Myocyte (in vitro differentiated cells): ENCODE measurements at regions not wholly inside any gene's neighbourhood (a gene's known extent, or its start where the extent isn't known, plus 50 kb on each side); places are given as distances from the start of the nearest gene placed in this dataset.

Experiments used
- DNase-seq: peaks from one replicate; pipeline ENCODE4 v3.0.0-alpha.2; 2012; ENCODE audit warnings: low read depth

DNA sequence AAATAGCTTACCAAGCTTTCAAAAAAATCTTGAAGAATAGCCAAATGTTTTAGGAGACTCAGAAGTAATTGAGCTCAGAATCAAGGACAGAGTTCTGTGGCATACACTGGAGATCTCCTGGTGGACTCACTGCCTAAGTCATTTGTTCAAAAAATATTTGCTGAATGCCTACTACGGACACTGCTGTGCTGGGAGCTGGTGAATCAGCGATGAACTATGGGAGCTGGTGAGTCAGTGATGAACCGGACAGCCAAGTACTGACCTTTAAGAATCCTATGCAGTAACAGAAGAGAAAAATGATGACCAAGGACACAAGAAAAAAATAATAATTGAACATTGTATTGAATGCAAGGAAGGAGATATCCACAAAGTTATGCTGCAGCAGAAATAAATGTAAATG is 717.9 kb upstream of the CXADR start:
- peak; percentile 79 for DNase-seq

DNA sequence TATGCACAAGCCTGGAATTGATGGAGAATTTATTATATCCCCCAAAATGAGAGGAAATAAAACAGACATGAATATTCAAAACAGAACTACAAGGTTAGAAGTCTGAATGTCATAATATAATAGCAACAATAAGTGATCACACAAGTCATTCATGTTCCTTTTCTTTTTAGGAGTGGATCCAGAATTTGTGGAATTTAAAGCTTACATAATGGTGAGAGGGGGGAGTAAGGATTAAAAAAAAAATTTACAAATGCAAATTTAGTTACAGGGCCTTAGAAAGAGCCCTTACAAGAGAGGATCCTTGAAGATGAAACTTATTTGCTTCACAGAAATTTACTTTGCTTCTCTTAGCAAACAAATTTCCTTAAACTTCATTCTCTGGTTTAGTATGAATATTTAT is 716.1 kb upstream of the CXADR start:
- DNase-seq: no peak

DNA sequence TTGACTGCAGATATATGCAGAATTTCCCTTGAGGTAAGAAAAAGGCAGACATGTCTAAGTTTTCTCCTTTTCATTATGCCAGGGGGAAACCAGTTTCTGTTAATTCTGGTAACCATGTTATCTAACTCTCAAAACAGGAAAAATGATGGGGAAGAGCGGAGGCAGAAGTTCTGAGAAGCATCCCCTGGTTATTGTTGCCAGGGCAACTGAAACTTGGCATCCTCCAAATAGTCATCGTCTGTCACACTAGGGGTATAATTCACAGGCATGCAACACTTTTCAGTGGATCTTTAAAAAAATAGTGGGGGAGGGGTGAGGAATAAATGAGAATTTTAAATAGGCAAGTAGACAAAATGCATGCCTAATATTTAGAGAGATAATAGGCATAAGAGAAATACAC is 715.3 kb upstream of the CXADR start:
- no peak for DNase-seq

DNA sequence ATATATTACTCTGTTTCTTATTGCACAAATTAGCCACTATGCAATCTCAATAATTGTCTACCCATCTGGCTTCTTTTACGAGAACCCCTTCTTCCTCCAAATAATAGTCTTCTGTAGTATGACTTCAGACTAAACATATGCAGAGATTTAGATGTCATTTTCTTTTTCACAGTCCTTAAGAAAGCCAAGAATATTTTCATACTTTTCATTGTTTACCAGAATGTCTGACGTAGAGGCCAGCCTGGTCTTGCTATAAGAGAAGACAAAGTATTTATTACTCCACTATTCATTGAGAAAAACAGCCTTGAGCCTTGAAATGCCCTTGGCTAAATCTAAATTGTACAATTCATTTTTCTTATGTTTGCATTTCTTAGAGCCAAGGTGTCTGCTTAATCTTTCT is 714.9 kb upstream of the CXADR start:
- DNase-seq: no peak

DNA sequence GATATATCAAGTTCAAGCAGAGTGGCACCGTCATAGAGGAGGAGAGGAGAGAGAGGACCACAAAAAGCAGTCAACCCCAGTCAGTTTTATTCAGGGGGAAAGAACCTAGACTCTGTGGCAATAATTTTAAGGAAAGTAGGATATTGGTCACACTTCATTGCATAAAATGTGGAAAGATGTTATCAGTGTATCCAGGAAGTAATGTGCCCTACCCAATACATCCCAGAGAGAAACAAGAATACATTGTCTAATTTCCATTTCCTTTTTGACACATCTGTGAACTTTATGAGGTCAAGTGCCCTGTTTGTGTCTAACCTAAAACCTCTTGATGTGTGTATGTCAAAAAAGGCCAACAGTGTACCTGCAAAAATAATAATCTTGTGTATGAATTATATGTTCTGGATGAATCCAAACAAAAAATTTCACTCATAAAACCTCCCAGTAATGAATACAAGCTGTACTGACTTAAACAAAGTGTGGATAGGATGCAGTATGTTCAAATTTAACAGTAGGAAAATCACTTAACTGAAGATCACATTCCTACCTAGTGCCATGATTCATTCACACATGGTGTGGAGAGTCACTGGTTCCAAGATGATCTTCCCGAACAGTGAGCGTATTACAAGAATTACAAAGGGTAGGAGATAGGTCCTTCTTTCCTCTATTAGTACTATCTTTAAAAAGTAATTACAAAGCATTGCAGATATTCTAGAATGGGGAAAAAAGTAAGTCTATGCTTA is 712.1 kb upstream of the CXADR start:
- no peak for DNase-seq

DNA sequence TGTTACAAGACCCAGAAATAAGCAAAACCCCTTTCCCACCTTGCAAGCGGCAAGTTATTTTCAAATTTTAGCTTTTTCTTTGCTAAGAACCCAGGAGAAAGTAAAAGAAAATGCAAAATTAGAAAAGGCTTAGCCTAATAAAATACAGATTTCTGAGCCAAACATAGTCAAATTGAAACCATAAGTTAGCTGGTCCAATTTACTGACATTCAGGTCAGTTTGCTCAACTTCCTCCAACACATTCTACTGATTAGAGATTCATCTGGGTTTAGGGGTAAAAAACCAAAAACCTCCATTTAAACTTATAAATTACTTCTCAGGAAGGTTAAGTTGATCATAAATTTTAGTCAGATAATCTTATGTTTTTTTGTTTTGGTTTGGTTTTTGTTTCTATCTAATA is 701.8 kb upstream of the CXADR start:
- no peak for DNase-seq

DNA sequence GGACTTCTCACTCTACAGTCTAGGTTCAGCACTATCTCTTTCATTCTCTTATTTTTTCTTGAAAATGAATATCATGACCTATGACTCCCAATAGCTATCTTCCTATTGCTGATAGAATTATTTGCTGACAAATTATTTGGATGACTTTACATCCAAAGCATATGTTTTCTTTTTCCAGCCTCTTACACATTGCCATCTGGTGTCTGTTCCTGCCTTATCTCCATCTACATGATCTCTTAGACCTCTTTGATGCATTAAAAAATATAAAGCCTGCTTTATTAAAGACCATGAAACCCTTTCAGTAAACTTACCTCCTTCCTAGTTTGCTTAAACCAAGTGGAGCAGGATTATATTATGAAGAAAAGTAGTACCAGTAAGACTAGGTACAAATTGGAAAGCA is 700.9 kb upstream of the CXADR start:
- no peak for DNase-seq

DNA sequence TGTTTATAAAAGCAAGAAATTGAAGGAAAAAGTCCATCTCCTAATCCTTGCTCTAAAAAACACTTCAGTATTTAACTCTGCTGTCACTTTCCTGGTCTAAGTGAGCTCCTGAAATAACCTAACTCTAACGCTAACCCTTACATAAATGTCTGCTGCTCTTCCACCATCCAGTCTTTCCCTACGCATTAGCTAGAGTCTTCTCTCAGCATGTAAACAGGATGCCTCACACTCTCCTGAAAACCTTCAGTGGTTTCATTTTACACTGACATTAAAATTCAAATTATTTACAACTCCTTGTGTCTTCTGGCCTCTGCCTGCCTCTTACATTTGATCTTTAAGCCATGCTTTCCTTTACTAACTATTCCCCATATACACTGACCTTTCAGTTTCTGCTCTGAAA is 697.6 kb upstream of the CXADR start:
- DNase-seq: no peak

DNA sequence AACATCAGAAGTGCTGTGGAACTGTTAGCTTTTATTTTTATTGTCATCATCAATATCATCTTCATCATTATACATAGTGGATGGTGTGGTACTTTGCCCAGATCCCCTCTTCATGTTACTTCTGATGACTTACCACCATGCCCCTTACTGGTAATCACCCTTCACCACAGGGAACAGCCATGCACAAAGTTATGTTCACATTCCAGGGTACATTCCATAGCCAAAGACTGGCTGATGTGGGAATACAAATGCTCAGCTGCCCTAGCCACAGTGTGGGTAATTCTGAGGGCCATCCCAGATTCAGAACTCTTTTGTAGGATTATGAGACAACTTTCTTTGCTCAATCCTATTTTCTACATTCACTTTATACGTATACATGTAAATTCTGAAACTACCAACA is 691.3 kb upstream of the CXADR start:
- DNase-seq: peak; percentile 86

DNA sequence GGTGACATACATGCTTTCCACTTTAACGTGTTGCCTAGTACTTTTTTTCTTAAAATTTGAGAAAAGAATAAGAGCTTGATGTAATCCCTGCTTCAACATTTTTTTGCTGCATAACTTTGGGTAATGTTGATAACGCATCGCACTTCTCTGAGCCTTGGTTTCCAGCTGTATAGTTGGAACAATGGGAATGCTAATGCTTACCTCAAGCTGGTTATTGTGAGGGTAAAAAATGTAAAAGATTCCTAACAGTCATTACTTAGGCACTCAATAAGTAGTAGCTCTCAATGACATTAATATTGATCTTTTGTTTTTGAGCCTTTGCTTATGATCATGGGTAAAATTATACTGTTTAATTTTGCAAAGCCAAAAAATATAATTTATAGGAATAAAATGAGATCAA is 683.3 kb upstream of the CXADR start:
- DNase-seq: no peak

DNA sequence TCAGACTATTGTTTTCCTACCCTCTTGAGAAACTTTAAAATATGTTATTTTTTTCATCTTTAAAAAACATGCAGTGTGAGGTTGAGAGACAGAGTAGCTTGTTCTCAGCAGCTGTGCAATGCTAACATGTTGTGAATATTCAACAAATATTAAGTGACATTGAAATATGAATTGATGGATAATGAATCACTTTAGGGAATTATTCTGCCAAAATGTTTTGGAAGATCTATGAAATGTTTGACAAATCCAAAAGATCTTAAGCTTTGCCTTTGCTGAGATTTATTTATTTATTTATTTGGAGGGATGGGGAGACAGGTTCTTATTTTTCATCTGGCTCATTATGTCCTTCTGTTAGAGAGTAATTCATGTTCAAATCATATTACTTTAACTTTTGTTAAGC is 680.1 kb upstream of the CXADR start:
- DNase-seq: no peak

DNA sequence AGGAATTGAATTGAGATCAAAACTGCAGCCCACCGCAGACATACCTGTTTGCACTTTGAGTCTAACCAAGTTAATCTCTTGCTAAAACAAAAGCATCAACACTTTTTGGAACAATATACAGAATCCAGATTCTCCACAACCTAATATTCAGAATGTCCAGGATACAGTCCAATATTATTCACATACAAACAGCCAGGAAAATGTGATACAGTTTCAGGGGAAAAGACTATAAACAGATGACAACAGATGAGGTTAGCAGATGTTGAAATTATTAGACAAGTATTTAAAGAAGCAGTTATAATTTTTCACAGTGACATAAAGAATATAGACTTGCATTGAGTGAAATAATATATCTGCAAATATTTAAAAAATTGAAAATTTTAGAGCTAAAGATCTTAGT is 678.1 kb upstream of the CXADR start:
- no peak for DNase-seq

DNA sequence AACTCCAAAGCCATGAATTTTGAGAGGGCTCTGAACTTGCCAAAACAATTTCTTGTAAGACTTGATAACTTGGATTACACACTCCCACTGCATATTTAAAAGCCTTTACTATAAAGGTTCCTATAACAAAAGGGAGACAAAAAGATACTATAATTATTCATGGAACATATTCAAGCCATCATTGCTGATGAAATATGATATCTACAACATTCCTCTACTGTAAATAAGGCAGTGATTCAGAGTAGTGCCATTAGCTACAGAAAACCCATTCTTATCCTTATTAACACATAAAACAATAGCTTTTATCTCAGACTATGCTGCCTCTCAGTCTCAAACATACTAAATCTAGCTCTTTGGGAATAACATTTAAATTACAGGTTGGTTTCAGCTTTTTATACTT is 675.5 kb upstream of the CXADR start:
- peak; percentile 13 for DNase-seq

DNA sequence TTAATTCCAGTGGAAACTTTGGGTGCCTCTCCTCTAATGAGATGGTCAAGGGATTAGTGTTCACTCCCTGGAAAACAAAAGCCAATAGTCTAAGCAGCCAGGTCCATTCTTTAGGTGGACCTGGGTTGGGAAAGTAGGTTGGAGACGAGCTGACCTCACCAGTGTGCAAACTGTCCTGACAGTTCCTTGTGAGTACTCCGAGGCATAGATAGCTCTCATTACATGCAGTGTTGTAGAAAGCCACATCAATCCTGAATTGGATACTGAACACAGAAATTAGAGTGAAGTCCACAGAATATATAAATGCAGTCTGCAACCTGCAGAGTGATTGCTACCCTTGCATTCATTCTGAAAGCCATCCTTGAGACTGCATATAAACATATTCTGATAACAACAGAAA is 675.1 kb upstream of the CXADR start:
- no peak for DNase-seq

DNA sequence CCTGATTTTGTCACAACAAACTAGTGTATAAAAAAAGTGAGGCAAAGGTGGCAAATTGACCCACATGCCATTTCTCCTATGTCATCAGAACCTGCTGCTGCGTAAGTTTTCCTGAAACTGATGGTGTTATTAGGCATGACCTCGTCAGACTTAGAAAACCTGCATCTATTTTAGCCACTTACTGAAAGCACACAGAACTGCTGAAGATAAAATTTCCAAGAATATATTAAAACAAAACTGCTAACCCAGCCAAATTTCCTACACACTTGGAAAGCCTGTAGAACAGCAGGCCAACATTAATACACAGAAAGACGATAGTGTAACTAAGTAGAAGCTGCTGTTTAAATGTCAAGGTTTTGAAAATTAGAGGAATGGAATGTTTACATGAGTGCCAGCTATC is 674.5 kb upstream of the CXADR start:
- no peak for DNase-seq

DNA sequence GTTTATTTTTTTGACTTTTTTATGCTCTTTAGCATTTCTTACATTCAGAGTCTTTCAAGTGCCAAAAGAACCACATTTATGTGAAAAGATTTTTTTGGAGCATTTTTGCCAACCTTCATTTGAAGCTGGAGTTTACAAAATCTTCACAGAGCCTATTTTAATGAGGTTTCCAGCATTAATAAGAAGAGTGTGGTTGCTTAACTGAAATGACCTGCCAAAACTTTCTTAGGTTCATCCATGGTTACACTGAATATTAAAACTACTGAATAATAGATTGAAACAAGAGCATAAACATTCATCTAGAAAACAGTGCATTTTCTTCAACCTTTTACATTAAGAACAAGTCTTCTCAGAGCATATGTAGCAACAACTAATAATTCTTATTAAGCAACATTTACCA is 672.3 kb upstream of the CXADR start:
- no peak for DNase-seq

DNA sequence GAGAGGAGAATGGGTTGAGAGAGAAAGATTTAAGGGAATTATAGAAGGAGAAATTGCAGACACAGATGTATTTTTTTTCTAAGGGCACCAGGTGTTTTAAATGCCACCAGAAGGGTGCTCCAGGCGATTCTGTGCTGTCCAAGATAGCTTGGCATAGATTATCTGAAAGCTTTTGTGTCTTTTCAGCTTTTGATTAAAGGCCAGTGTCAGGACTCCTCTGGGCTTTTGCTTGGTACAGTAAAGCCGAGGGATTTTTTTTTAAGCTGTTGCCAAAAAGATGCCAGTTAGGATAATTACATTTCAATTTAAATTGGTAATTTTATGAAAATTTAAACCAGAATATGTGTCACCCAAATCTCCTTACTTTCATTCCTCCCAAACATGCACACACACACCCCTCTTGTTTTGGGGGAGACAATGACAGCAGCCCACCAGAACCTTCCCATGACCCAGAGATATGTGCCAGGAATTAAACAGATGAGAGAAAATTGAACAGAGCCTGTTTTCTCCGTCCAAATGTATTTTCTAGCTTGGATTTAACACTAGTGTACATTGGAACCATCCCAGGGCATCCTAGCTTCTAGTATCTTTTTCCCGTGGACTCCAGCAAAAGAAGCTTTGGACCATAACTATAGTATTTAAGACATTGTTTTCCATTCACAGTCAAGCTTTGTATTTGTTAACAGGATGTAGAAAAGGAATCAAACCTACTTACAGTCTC is 670.7 kb upstream of the CXADR start:
- DNase-seq: no peak

DNA sequence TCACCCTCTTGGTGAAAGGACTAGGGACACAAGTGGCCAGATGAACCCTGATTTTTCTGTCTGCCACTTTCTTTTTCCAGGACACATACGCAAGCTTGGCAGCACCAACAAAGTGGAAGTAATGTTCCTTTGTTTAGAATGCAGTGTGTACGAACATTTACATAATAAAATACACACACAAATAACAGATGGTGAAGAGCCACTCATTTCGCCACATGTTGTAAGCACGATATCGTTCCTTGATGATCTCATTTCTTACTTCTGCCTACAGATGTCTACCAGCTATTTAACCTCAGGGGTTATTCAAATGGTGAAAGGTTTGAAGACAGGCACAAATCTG is 670.2 kb upstream of the CXADR start:
- DNase-seq: no peak

DNA sequence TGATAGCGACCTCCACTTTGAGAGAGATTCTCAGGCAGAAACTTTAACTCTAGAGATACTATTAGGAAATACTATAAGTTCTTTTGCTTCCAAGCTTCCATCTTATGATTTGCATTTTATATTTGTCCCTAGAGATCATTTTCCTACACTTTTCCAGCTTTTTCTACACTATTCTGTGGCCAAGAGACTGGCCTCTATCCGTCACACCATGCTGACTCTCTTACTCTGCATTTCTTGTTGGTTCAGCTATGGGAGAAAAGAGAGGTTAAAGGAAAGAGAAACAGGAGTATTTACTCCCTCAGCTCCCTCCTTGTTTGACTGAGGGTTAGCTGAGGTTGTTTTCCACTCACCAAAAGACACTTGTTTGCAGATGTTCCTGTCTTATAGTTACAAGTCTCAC is 665.6 kb upstream of the CXADR start:
- no peak for DNase-seq

DNA sequence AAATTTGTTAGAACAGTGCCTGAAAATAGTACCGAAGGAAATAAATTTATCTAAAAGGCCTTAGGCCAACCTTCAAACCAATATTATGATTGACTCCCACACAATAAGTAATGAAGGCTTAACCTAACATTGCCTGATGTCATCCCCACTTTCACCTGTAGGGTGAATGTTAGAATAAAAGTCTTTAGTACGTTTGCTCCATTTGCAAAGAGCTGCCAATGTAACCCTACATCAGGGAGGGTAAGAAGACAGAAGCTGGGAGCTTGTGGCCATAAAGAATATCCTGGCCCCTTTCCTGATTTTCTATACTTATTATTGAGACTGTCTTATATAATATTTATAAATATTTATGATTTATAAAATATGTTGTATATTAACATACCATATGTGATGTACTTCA is 661.8 kb upstream of the CXADR start:
- DNase-seq: no peak

DNA sequence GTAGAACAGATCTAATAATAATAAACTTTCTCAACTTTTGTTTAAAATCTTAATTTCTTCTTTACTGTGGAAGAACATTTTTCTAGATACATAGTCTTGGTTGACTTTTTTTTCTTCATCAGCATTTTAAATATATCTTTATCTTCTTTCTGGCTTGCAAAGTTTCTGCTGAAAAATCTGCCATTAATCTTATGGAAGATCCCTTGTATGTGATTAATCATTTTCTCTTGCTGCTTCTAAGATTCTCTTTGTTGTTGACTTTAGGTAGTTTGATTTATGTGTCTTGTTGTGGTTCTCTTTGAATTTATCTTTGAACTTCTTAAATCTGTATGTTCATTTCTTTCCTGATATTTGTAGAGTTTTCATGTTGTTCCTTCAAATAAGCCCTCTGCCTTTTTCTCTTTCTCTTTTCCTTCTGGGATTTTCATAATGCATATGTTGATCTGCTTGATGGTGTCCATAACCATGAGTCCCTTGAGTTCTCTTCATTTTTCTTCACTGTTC is 657.6 kb upstream of the CXADR start:
- DNase-seq: no peak

DNA sequence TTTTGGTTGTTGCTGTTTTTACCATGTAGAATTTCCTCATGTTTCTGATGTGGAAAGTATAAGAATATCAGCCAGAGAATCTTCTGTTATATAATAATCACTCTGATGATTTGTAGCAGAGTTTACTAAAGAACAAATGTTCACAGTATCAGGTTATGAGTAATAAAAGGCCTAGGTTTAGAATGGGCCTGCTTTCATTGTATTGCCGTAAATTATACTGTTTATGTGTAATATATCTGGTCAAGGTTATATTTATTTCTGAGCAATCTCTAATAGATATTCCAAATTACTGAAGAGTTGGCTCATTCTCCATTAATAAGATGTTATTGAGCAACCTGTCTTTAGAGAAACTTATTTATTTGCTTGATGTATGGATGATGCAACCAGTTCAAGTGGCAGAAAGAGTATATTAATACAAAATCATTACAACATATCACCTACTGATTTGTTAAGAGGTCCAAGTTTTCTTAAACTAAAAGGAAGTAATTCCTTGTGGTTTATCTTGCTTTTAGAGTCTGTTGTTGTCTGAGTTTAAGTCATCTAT is 649.4 kb upstream of the CXADR start:
- DNase-seq: no peak

DNA sequence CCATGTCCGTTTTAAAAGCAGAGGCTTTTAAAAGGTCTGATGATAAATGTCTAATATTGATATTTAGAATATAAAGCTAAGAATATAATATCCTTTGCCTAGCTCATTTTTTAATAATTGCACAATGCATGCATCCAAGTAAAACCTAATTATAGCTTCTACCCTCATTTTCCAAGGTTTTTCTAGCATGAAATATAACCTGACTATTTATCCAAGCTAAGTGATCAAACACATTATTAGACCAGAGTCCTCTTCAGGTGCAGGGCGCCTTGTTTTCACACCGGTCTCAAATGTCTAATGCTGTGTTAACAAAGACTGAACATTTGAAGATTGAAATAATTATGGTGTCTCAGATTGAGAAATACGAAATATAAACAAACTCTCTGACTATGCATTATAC is 648.9 kb upstream of the CXADR start:
- no peak for DNase-seq
